ENCODE measurements at regions not wholly inside any gene's neighbourhood (a gene's known extent, or its start where the extent isn't known, plus 50 kb on each side); places are given as distances from the start of the nearest gene placed in this dataset.

- Histone ChIP-seq H4K8ac (ENCODE audit: low read depth in 2 of 2, low read length in 2 of 2) (no peak overlapping the region), H3K79me1 (ENCODE audit: low read depth in 1 of 2, low read length in 2 of 2) (no peaks in the 10 kb centered on the region), H3K4ac (ENCODE audit: low read depth, low read length) (no peak overlapping the region), H3K18ac (ENCODE audit: low read depth, low read length) (no peak overlapping the region), H2BK5ac (ENCODE audit: low read depth, low read length, poor library complexity, severe bottlenecking) (no peak overlapping the region), H3K4me1 (ENCODE audit: control insufficient read depth, insufficient read depth, low read length) (no peaks in the 10 kb centered on the region), H2BK120ac (ENCODE audit: low read depth, low read length) (no peak overlapping the region), H3K27me3 (ENCODE audit: control insufficient read depth, insufficient read depth, low read length) (no peaks in the 10 kb centered on the region), H3K9me3 (ENCODE audit: control insufficient read depth, insufficient read depth, low read length) (no peaks in the 10 kb centered on the region), H4K20me1 (ENCODE audit: insufficient read depth, low read length) (no peaks in the 10 kb centered on the region), H2BK15ac (ENCODE audit: low read depth, low read length) (no peak overlapping the region), H2BK20ac (ENCODE audit: low read depth, low read length) (no peak overlapping the region), H3K4me3 (ENCODE audit: insufficient read depth, low read depth, low read length) (no peak overlapping the region), H3K36me3 (ENCODE audit: control insufficient read depth, insufficient read depth, low read length) (no peaks in the 10 kb centered on the region), H3K4me2 (ENCODE audit: low read depth, low read length) (no peak overlapping the region), H3K23ac (ENCODE audit: low read depth, low read length) (no peak overlapping the region), H3K14ac (replicated peaks; ENCODE audit: low read depth, low read length) (no peak overlapping the region), H2AK5ac (ENCODE audit: low read depth, low read length) (no peak overlapping the region), H2AFZ (replicated peaks; ENCODE audit: low read length, poor library complexity) (no peak overlapping the region), H3K27ac (ENCODE audit: insufficient read depth, low read length) (no peak overlapping the region), H3K9ac (ENCODE audit: low read depth, low read length) (no peak overlapping the region), H2AK9ac (replicated peaks; ENCODE audit: low read depth, low read length, poor library complexity) (no peak overlapping the region), H3K56ac (ENCODE audit: extremely low read depth, insufficient read depth, low read length) (no peak overlapping the region), H4K91ac (ENCODE audit: insufficient read depth, low read depth, low read length) (no peak overlapping the region), H4K5ac (ENCODE audit: low read depth, low read length) (no peak overlapping the region), H3K9me1 (ENCODE audit: insufficient read depth, low read length) (no peaks in the 10 kb centered on the region; the same call in 1 of the 2 replicates)
- no TSS peak for BruUV-seq (replicated peaks)
- intact Hi-C loops (cut with micrococcal nuclease) (no loop called here), in situ Hi-C loops (cut with MboI; ENCODE audit: low sequenced_read_pairs) (no loop called here), dilution Hi-C loops (cut with HindIII; ENCODE audit: low sequenced_read_pairs, unreplicated experiment) (no loop called here)
- WGBS, 2 experiments (ENCODE audit: extremely low coverage in 2 of 2, insufficient read length in 1 of 2) = 60% methylated on average over 1 of the region's 2 CpGs; no CpG with 5 or more reads in 1 of the 2 experiments
- ChIA-PET CTCF (interaction anchor here (0.6 to 1.7 kb wide), 4 partner anchors 12 to 310 kb away, joined by 3 to 6 read pairs (median 4); no protein-coding TSS in a partner anchor), POLR2A (ENCODE audit: unreplicated experiment) (no interaction called here)
- DNase-seq = no peak
- TF ChIP-seq NFE2L2 (IDR thresholded peaks at IDR 0.05; ENCODE audit: low read depth, low read length) (no peak), CEBPB (IDR thresholded peaks at IDR 0.05; ENCODE audit: low read depth, low read length) (no peak), POLR2A (IDR thresholded peaks at IDR 0.05; ENCODE audit: low read depth, low read length) (no peak), RFX5 (IDR thresholded peaks at IDR 0.05; ENCODE audit: low read depth, low read length) (no peak)
- ATAC-seq (ENCODE audit: low read depth) = no peak; the same call in 1 of the 2 replicates
Measured at GRCh38 chr12:76952995-76953394, 74.2 kb upstream of the CSRP2 start.
